ENCODE measurements at regions not wholly inside any gene's neighbourhood (a gene's known extent, or its start where the extent isn't known, plus 50 kb on each side); places are given as distances from the start of the nearest gene placed in this dataset.

DNA sequence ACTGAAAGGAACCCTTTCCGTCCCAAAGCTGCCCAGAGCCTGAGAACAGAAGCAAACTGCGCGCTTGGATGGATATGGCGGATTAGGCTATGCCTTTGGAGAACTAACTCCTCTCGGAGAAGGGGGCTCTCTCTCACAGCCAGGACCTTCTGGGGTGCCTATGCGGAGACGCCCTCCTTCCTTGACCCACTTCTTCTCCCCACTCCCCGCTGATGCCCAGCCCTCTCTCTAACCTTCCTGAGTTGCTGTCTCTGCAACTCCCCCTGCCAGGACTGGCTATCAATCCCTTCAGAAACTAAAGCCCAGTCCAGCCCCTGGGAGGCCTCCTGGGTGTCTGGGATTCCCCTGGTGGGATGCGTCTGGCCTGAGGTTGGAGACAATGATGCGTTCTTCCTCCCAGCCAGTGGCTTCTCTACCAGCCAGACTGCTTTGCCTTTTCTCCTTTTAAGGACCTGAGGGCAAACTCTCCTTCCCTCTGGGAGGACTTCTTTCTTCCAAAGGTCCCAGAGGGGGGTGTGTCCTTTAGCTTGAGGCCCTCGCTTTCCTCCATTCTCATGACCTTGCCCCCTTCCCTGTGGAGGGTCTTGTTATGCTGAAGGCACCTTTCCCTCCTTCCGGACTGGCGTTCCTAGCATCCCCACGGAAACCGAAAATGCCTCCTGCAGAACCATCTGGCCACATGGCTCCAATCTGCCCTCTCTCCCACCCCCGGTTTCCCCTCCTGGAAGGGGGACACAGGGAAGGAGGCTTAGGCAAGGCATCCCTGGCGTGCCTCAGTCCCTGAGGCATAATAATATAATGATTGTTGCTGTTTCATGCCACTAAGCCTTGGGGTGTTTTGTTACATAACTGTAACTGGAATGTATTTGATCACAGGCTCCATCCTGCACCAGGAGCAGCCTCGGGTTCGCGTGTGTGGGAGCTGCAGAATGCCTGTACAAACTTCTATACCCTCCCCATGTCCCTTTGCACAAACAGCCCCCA, 63.4 kb upstream of the C15orf39 start:
- no peak overlapping the region for H3K4me3 ChIP-seq (ENCODE audit: low read depth, low read length)
- no peak for DNase-seq (ENCODE audit: low read depth)
- H3K36me3 ChIP-seq (ENCODE audit: control insufficient read depth, insufficient read depth, low read length) = no peaks in the 10 kb centered on the region
- no peaks in the 10 kb centered on the region for H3K27me3 ChIP-seq (ENCODE audit: control insufficient read depth, insufficient read depth, low read length)
- TF ChIP-seq, protein P1, sequence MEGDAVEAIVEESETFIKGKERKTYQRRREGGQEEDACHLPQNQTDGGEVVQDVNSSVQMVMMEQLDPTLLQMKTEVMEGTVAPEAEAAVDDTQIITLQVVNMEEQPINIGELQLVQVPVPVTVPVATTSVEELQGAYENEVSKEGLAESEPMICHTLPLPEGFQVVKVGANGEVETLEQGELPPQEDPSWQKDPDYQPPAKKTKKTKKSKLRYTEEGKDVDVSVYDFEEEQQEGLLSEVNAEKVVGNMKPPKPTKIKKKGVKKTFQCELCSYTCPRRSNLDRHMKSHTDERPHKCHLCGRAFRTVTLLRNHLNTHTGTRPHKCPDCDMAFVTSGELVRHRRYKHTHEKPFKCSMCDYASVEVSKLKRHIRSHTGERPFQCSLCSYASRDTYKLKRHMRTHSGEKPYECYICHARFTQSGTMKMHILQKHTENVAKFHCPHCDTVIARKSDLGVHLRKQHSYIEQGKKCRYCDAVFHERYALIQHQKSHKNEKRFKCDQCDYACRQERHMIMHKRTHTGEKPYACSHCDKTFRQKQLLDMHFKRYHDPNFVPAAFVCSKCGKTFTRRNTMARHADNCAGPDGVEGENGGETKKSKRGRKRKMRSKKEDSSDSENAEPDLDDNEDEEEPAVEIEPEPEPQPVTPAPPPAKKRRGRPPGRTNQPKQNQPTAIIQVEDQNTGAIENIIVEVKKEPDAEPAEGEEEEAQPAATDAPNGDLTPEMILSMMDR (IDR thresholded peaks at IDR 0.05; ENCODE audit: insufficient read depth, low read length, poor library complexity, severe bottlenecking) = no peak

DNA sequence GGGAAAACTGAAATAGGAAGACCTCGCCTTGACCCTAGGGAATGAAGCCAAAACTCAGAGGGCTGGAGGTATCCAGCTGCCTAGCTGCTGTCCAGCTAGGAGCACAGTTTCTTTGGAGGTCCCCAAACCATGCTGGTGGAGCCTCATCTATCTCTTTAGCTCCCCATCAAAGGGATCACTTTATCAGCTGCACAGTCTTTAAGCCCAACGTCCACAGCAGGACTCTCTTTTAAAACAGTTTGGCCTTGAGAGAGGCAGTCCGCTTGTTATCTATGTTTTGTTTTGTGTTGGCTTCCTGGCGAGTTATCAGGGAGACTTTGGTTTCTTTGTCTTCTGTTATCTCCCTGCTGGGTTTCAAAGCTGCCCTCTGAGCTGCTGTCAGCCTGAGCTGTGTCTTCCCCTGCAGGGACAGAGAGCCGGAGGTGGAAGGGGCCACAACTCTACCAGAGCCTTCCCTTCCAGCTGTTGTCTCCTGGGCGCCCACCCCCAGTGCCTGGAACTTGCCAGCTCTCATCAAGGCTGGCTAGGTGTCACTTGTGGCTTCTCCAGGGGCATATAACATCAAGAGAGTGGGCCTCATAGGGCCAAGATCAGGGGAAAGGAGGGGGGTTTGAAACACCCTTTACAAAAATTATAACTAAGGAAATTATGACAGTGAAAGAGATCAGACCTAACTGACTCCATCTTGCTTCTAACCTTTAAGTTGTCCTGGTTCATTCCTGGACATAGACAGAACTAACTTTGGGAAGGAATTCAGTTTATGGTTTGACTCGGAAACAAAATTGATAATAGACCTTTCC, 61.4 kb upstream of the C15orf39 start:
- Histone ChIP-seq H3K36me3 (ENCODE audit: control insufficient read depth, insufficient read depth, low read length) (no peaks in the 10 kb centered on the region), H3K4me3 (ENCODE audit: low read depth, low read length) (no peak overlapping the region), H3K27me3 (ENCODE audit: control insufficient read depth, insufficient read depth, low read length) (no peaks in the 10 kb centered on the region)
- TF ChIP-seq, protein P1 (IDR thresholded peaks at IDR 0.05; ENCODE audit: insufficient read depth, low read length, poor library complexity, severe bottlenecking) = no peak
- no peak for DNase-seq (ENCODE audit: low read depth)

DNA sequence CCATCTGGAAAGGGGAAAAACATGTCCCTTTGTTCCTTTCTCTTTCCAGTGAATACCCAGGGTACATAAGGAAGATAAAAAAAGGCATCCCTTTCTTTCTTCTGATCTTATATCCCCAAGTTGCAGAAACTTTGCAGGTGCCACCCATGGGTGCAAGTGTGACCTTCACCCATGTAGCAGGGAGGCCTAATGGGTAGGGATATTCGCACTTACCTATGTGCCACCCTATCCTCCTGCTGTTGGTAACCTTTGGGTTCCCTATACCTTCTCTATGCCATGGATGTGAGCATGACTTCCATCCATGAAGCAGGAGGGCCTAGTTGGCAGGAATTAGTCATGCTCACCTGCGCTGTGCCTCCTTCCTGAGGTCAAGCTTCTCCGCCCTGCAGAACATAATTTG, 59.2 kb upstream of the C15orf39 start:
- TF ChIP-seq, protein P1 (IDR thresholded peaks at IDR 0.05; ENCODE audit: insufficient read depth, low read length, poor library complexity, severe bottlenecking) = no peak
- no peaks in the 10 kb centered on the region for H3K36me3 ChIP-seq (ENCODE audit: control insufficient read depth, insufficient read depth, low read length)

DNA sequence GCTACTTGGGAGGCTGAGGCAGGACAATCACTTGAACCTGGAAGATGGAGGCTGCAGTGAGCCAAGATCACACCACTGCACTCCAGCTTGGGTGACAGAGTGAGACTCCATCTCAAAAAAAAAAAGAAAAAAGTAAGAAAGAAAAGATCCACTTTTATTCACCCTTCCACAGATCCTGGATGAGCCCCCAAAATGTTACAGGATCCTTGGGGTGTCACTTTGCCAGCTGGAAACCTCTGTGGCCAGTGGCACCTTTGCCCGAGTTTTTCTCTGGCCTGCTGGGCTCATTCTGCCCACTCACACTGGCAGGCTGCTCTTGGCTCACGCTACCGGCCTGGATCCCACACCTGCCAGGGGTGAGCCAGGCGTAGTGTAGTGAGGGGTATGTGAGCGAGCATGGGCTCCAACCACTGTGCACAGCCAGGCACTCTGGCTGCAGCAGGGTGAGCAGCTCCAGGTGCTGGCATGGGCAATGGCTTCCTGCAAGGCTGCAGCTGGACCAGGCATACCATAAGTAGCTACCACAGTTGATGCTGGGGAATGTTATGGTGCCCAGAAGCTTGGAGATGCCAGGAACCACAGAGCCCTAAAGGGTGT, 57.8 kb upstream of the C15orf39 start:
- TF ChIP-seq, protein P1 (IDR thresholded peaks at IDR 0.05; ENCODE audit: insufficient read depth, low read length, poor library complexity, severe bottlenecking) = no peak
- Histone ChIP-seq H3K36me3 (ENCODE audit: control insufficient read depth, insufficient read depth, low read length) (no peaks in the 10 kb centered on the region), H3K27me3 (ENCODE audit: control insufficient read depth, insufficient read depth, low read length) (no peaks in the 10 kb centered on the region), H3K4me3 (ENCODE audit: low read depth, low read length) (no peak overlapping the region)
- DNase-seq (ENCODE audit: low read depth) = no peak

More for the DNA sequence above, 59.2 kb upstream of the C15orf39 start:
- Histone ChIP-seq H3K27me3 (ENCODE audit: control insufficient read depth, insufficient read depth, low read length) (no peaks in the 10 kb centered on the region), H3K4me3 (ENCODE audit: low read depth, low read length) (no peak overlapping the region)
- no peak for DNase-seq (ENCODE audit: low read depth)

DNA sequence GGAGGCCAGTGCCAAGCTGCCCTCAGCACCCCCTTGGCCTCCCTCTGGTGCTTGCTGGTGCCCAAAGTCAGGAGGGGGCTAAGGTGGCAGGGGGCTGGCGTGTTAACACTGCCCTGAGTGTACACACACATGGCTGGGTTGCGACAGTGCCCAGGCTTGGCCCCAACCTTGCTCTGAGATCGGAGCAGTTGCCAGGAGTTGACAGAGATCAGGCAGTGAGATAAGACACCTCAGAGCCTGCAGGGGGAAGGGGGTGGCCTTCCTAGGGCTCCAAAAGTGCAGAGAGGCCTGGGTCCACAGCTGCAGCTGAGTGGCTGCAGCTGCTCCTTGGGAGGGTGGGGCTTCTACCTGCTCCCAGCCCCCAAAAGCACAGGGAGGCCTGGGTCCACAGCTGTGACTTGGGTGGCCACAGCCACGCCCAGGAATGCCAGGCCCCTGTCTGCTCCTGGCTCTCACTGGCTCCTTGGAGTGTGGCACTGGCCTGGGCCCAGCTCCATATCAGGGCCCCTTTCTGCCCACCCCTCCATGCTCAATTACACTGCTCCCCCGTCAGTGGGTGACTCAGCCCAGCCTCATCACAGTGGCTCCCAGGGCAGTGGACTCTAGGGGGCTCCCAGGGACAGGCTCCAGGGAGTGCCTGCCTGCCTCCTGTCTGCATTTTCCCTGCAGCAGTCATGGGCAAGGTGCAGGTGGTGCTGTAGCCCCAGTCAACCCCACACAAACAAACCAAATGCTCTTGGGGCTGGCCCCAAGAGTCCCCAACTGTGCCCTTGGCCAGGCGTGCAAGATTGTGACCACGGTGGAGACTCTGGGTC, 56.4 kb upstream of the C15orf39 start:
- TF ChIP-seq, protein P1 (IDR thresholded peaks at IDR 0.05; ENCODE audit: insufficient read depth, low read length, poor library complexity, severe bottlenecking) = no peak
- DNase-seq (ENCODE audit: low read depth) = no peak
- Histone ChIP-seq H3K36me3 (ENCODE audit: control insufficient read depth, insufficient read depth, low read length) (no peaks in the 10 kb centered on the region), H3K4me3 (ENCODE audit: low read depth, low read length) (no peak overlapping the region), H3K27me3 (ENCODE audit: control insufficient read depth, insufficient read depth, low read length) (no peaks in the 10 kb centered on the region)

All from kidney epithelial cell (primary cell).